GM12878 (cell line): ENCODE measurements at regions not wholly inside any gene's neighbourhood (a gene's known extent, or its start where the extent isn't known, plus 50 kb on each side); places are given as distances from the start of the nearest gene placed in this dataset.

Experiments
- ATAC-seq: fragments of 200-7000 bp; cut with Tn5 transposase; 3 replicates; pipeline ENCODE4 v1.9.1; 2020; ENCODE audit warnings: mild to moderate bottlenecking, moderate library complexity
- BruUV-seq: library from RNA; stranded (reverse); fragments of 400-500 nt; replicated peaks from 2 replicates; lab custom pipeline; 2021; lab: Mats Ljungman, UMichigan
- CTCF ChIA-PET: fragments of 300-600 bp; sonication (Branson Sonifier 250); formaldehyde crosslinking; extraction: SDS; loops from one replicate; lab custom pipeline; 2021; ENCODE audit warnings: inconsistent platforms; lab: Yijun Ruan, JAX
- POLR2A ChIA-PET: fragments of 350-600 bp; formaldehyde crosslinking; extraction: SDS; loops from one replicate; lab custom pipeline; 2021; ENCODE audit warnings: inconsistent platforms; lab: Charles Lee
- RAD21 ChIA-PET: fragments of 300-600 bp; sonication (Branson Sonifier 250); formaldehyde crosslinking; loops from one replicate; lab custom pipeline; 2023; ENCODE audit warnings: antibody characterized with exemption; ENCODE audit not compliant: unreplicated experiment; lab: Charles Lee
- SMC1A ChIA-PET: fragments of 300-600 bp; sonication (Branson Sonifier 250); formaldehyde crosslinking; loops from one replicate; lab custom pipeline; 2023; ENCODE audit not compliant: unreplicated experiment, uncharacterized antibody; lab: Charles Lee
- DNase-seq: peaks from one replicate; pipeline ENCODE4 v3.0.0-alpha.2; 2011; ENCODE audit warnings: low read depth, low spot score
- FAIRE-seq: peaks from 3 replicates; lab custom pipeline; 2011; peaks lifted over from hg19 to GRCh38; lab: Jason Lieb, UNC
- H2AFZ ChIP-seq: 2 replicates; pipeline ENCODE4 v1.6.0; 2011; ENCODE audit warnings: low read depth, low read length, control low read depth; ENCODE audit not compliant: control insufficient read depth
- H3K27ac ChIP-seq: 2 replicates; pipeline ENCODE4 v1.5.1; 2011; ENCODE audit warnings: control low read depth; ENCODE audit not compliant: control insufficient read depth, insufficient read depth
- H3K27me3 ChIP-seq, 2 experiments: replicated peaks in 1 of 2; 2 replicates each; pipeline versions ENCODE4 v1.6.0 to v1.6.1; 2011; ENCODE audit warnings: low read length in 1 of 2; ENCODE audit not compliant: control insufficient read depth in 2 of 2, insufficient read depth in 2 of 2
- H3K36me3 ChIP-seq, 2 experiments: 2 replicates each; pipeline ENCODE4 v1.5.1; 2011; ENCODE audit warnings: low read length in 1 of 2; ENCODE audit not compliant: control insufficient read depth in 2 of 2, insufficient read depth in 2 of 2
- H3K4me1 ChIP-seq: 2 replicates; pipeline ENCODE4 v1.6.1; 2011; ENCODE audit warnings: mild to moderate bottlenecking, low read length, moderate library complexity, mixed read lengths; ENCODE audit not compliant: control insufficient read depth, insufficient read depth
- H3K4me2 ChIP-seq: 2 replicates; pipeline ENCODE4 v1.6.0; 2011; ENCODE audit warnings: control low read depth; ENCODE audit not compliant: control insufficient read depth, insufficient read depth
- H3K4me3 ChIP-seq: fragments of 200-600 bp; sonication (generic); 2 replicates; pipeline ENCODE4 v1.5.1; 2016
- H3K79me2 ChIP-seq: 2 replicates; pipeline ENCODE4 v1.6.0; 2011; ENCODE audit warnings: low read length; ENCODE audit not compliant: control insufficient read depth, insufficient read depth
- H3K9ac ChIP-seq: 2 replicates; pipeline ENCODE4 v1.8.0; 2011; ENCODE audit warnings: low read length, control low read depth, mixed read lengths; ENCODE audit not compliant: control insufficient read depth, insufficient read depth
- H3K9me3 ChIP-seq: replicated peaks from 3 replicates; pipeline ENCODE4 v1.5.1; 2011; ENCODE audit warnings: mild to moderate bottlenecking, low read length; ENCODE audit not compliant: control insufficient read depth, insufficient read depth
- H4K20me1 ChIP-seq: 2 replicates; pipeline ENCODE4 v1.6.0; 2011; ENCODE audit not compliant: control insufficient read depth, insufficient read depth
- BMI1 ChIP-seq: fragments of 450-650 bp; IDR thresholded peaks from 2 replicates; pipeline ENCODE4 v1.6.1; 2016; ENCODE audit warnings: mild to moderate bottlenecking, moderate library complexity, borderline replicate concordance
- EP300 ChIP-seq, 2 experiments: fragments of 150-350 bp in 1 of 2; IDR thresholded peaks; 2 replicates each; pipeline ENCODE4 v1.6.1; 2011 to 2012; ENCODE audit warnings: low read depth in 2 of 2, low read length in 2 of 2, borderline replicate concordance in 1 of 2, improper control_type of control experiment in 1 of 2, inconsistent platforms in 1 of 2; ENCODE audit not compliant: control insufficient read depth in 1 of 2
- MLLT1 ChIP-seq: fragments of 450-650 bp; IDR thresholded peaks from 2 replicates; pipeline ENCODE4 v1.6.1; 2016; ENCODE audit warnings: mild to moderate bottlenecking
- RCOR1 ChIP-seq: conservative IDR thresholded peaks from 2 replicates; pipeline ENCODE4 v1.6.1; 2012; ENCODE audit warnings: low read depth, low read length, improper control_type of control experiment
- REST ChIP-seq: IDR thresholded peaks from 2 replicates; pipeline ENCODE4 v1.6.1; 2012; ENCODE audit warnings: mild to moderate bottlenecking, low read depth, low read length
- STAT1 ChIP-seq: fragments of 450-650 bp; conservative IDR thresholded peaks from 2 replicates; pipeline ENCODE4 v1.6.1; 2014; ENCODE audit warnings: antibody characterized with exemption, mild to moderate bottlenecking
- TCF3 ChIP-seq: IDR thresholded peaks from 2 replicates; pipeline ENCODE4 v1.6.1; 2012; ENCODE audit warnings: low read depth, mild to moderate bottlenecking, low read length, borderline replicate concordance; ENCODE audit not compliant: insufficient read depth
- ZBED1 ChIP-seq: IDR thresholded peaks from 2 replicates; pipeline ENCODE4 v1.6.1; 2016; ENCODE audit warnings: borderline replicate concordance
- ZNF592 ChIP-seq: fragments of 450-650 bp; IDR thresholded peaks from 2 replicates; pipeline ENCODE4 v1.6.1; 2017; ENCODE audit warnings: mild to moderate bottlenecking, moderate library complexity
- WGBS: methylation state at CpG from one replicate; pipeline ENCODE4 v1.1.6; 2016; ENCODE audit warnings: low lambda C conversion rate; ENCODE audit not compliant: insufficient replicate concordance, insufficient coverage; ENCODE audit errors: missing lambda C conversion rate; 5-methylcytosine and 5-hydroxymethylcytosine counted together
- in situ Hi-C: fragments of 300-500 bp; cut with MboI; formaldehyde crosslinking; loops from 9 replicates; pipeline ENCODE4 v1.14.3; 2018; ENCODE audit warnings: mixed read lengths
- intact Hi-C: fragments of 100-400 bp; cut with micrococcal nuclease; formaldehyde crosslinking; loops from one replicate; pipeline ENCODE4 v1.14.2; 2022; ENCODE audit not compliant: unreplicated experiment

- TF ChIP-seq ZBED1, result no peak
- TF ChIP-seq EP300 (IDR thresholded peaks at IDR 0.05; ENCODE audit: borderline replicate concordance in 1 of 2, control insufficient read depth in 1 of 2, low read depth in 2 of 2, low read length in 2 of 2), result no peak
- TF ChIP-seq ZNF592, result no peak
These were observed 104.3 kb upstream of the TNRC6C start (continued) for GRCh38 chr17:77854083-77854758.

- H4K20me1 ChIP-seq, result 0 out of 2 replicates have a peak, but pooled peaks cover 3% of the 10 kb centered on the region
- no peaks in the 10 kb centered on the region for H3K4me1 ChIP-seq
- SMC1A ChIA-PET, result no interaction called here
- no peaks in the 10 kb centered on the region for H3K36me3 ChIP-seq
- H3K27ac ChIP-seq, result no peak overlapping the region
- H3K79me2 ChIP-seq, result no peaks in the 10 kb centered on the region
- POLR2A ChIA-PET, result no interaction called here
- H3K9me3 ChIP-seq, result no peaks in the 10 kb centered on the region; the same call in 2 of the 3 replicates
- ATAC-seq, result no peak
- H3K4me2 ChIP-seq, result no peak overlapping the region
- RAD21 ChIA-PET, result no interaction called here
- H3K4me3 ChIP-seq, result no peak overlapping the region
- H3K27me3 ChIP-seq, result no peaks in the 10 kb centered on the region
- intact Hi-C loops, result no loop called here
- in situ Hi-C loops, result no loop called here
- FAIRE-seq, result no peak
- no TSS peak for BruUV-seq
- WGBS, result 54% methylated on average over 20 of the region's 20 CpGs
- no peak overlapping the region for H2AFZ ChIP-seq
- H3K9ac ChIP-seq, result no peak overlapping the region
- DNase-seq, result no peak
- CTCF ChIA-PET, result no interaction called here
- TF ChIP-seq MLLT1 (no peak), STAT1 (no peak), BMI1 (no peak), TCF3 (no peak), REST (no peak), RCOR1 (no peak)
These were observed 103.5 kb upstream of the TNRC6C start for GRCh38 chr17:77854759-77855745.
